ENCODE measurements at regions not wholly inside any gene's neighbourhood (a gene's known extent, or its start where the extent isn't known, plus 50 kb on each side); places are given as distances from the start of the nearest gene placed in this dataset.

GRCh38 chr2:503288-503999, 173.8 kb downstream of the TMEM18 start:
- TF ChIP-seq CTCF (IDR thresholded peaks at IDR 0.05) (no peak), POLR2A (IDR thresholded peaks at IDR 0.05) (no peak)
